IMR-90 (cell line): ENCODE measurements at regions not wholly inside any gene's neighbourhood (a gene's known extent, or its start where the extent isn't known, plus 50 kb on each side); places are given as distances from the start of the nearest gene placed in this dataset.

Experiments
- ATAC-seq: fragments of 200-7000 bp; cut with Tn5 transposase; 2 replicates; pipeline ENCODE4 v1.9.1; 2020; ENCODE audit warnings: low read depth, mild to moderate bottlenecking, moderate library complexity
- BruUV-seq: library from RNA; stranded (reverse); fragments of 400-500 nt; replicated peaks from 2 replicates; lab custom pipeline; 2021; lab: Mats Ljungman, UMichigan
- CTCF ChIA-PET: fragments of 300-600 bp; formaldehyde crosslinking; extraction: SDS; loops from one replicate; lab custom pipeline; 2021; ENCODE audit warnings: antibody characterized with exemption; lab: Yijun Ruan, JAX
- POLR2A ChIA-PET: fragments of 300-600 bp; sonication (Branson Sonifier 250); formaldehyde crosslinking; loops from one replicate; lab custom pipeline; 2022; ENCODE audit warnings: antibody characterized with exemption; ENCODE audit not compliant: unreplicated experiment; lab: Charles Lee
- DNase-seq: peaks from one replicate; pipeline ENCODE4 v3.0.0; 2013
- H2AFZ ChIP-seq: replicated peaks from 2 replicates; pipeline ENCODE3; 2013; ENCODE audit warnings: low read length, mild to moderate bottlenecking; ENCODE audit not compliant: poor library complexity
- H2AK5ac ChIP-seq: 2 replicates; pipeline ENCODE4 v1.6.1; 2013; ENCODE audit warnings: low read depth, low read length, inconsistent platforms
- H2AK9ac ChIP-seq: replicated peaks from 2 replicates; pipeline ENCODE3; 2013; ENCODE audit warnings: mild to moderate bottlenecking, low read depth, low read length, moderate library complexity; ENCODE audit not compliant: poor library complexity
- H2BK120ac ChIP-seq: 2 replicates; pipeline ENCODE4 v1.6.1; 2013; ENCODE audit warnings: low read depth, low read length, inconsistent platforms
- H2BK15ac ChIP-seq: 3 replicates; pipeline ENCODE4 v1.6.1; 2013; ENCODE audit warnings: low read depth, low read length, inconsistent platforms
- H2BK20ac ChIP-seq: 2 replicates; pipeline ENCODE4 v1.6.1; 2013; ENCODE audit warnings: low read depth, mild to moderate bottlenecking, inconsistent platforms, low read length, moderate library complexity
- H2BK5ac ChIP-seq: 2 replicates; pipeline ENCODE4 v1.6.1; 2013; ENCODE audit warnings: mild to moderate bottlenecking, low read depth, low read length, inconsistent platforms; ENCODE audit not compliant: poor library complexity, severe bottlenecking
- H3K14ac ChIP-seq: replicated peaks from 2 replicates; pipeline ENCODE4 v1.6.1; 2013; ENCODE audit warnings: low read depth, low read length, inconsistent platforms
- H3K18ac ChIP-seq: 2 replicates; pipeline ENCODE4 v1.6.1; 2013; ENCODE audit warnings: low read depth, low read length, control low read depth
- H3K23ac ChIP-seq: 2 replicates; pipeline ENCODE4 v1.6.1; 2013; ENCODE audit warnings: low read depth, low read length, inconsistent platforms
- H3K27ac ChIP-seq: 2 replicates; pipeline ENCODE4 v1.5.1; 2013; ENCODE audit warnings: mild to moderate bottlenecking, control low read depth, low read length; ENCODE audit not compliant: insufficient read depth
- H3K27me3 ChIP-seq: 2 replicates; pipeline ENCODE4 v1.6.1; 2013; ENCODE audit warnings: low read length; ENCODE audit not compliant: control insufficient read depth, insufficient read depth
- H3K36me3 ChIP-seq: 2 replicates; pipeline ENCODE4 v1.6.1; 2013; ENCODE audit warnings: low read length, mixed read lengths; ENCODE audit not compliant: control insufficient read depth, insufficient read depth
- H3K4ac ChIP-seq: 2 replicates; pipeline ENCODE4 v1.6.1; 2013; ENCODE audit warnings: low read depth, low read length, inconsistent platforms
- H3K4me1 ChIP-seq: 2 replicates; pipeline ENCODE4 v1.6.1; 2013; ENCODE audit warnings: low read length, mixed read lengths; ENCODE audit not compliant: control insufficient read depth, insufficient read depth
- H3K4me2 ChIP-seq: 2 replicates; pipeline ENCODE4 v1.6.1; 2013; ENCODE audit warnings: low read depth, mild to moderate bottlenecking, control low read depth, low read length, moderate library complexity
- H3K4me3 ChIP-seq: 2 replicates; pipeline ENCODE4 v1.5.1; 2013; ENCODE audit warnings: low read depth, mild to moderate bottlenecking, control low read depth, low read length, moderate library complexity; ENCODE audit not compliant: insufficient read depth
- H3K56ac ChIP-seq: 2 replicates; pipeline ENCODE4 v1.6.1; 2013; ENCODE audit warnings: low read length, inconsistent platforms; ENCODE audit not compliant: insufficient read depth; ENCODE audit errors: extremely low read depth
- H3K79me1 ChIP-seq, 2 experiments: 2 replicates each; pipeline ENCODE4 v1.6.1; 2013; ENCODE audit warnings: low read length in 2 of 2, inconsistent platforms in 1 of 2, low read depth in 1 of 2
- H3K9ac ChIP-seq: 2 replicates; pipeline ENCODE4 v1.6.1; 2013; ENCODE audit warnings: low read depth, low read length, control low read depth
- H3K9me1 ChIP-seq: 2 replicates; pipeline ENCODE4 v1.6.1; 2013; ENCODE audit warnings: low read length, inconsistent platforms; ENCODE audit not compliant: insufficient read depth
- H3K9me3 ChIP-seq: 2 replicates; pipeline ENCODE4 v1.6.1; 2013; ENCODE audit warnings: low read length; ENCODE audit not compliant: control insufficient read depth, insufficient read depth
- H4K20me1 ChIP-seq: 2 replicates; pipeline ENCODE4 v1.6.1; 2013; ENCODE audit warnings: low read length, inconsistent platforms; ENCODE audit not compliant: insufficient read depth
- H4K5ac ChIP-seq: 2 replicates; pipeline ENCODE4 v1.6.1; 2013; ENCODE audit warnings: mild to moderate bottlenecking, low read depth, low read length, control low read depth
- H4K8ac ChIP-seq, 2 experiments: 2 replicates each; pipeline ENCODE4 v1.6.1; 2013; ENCODE audit warnings: low read depth in 2 of 2, low read length in 2 of 2, control low read depth in 1 of 2, inconsistent platforms in 1 of 2
- H4K91ac ChIP-seq: 2 replicates; pipeline ENCODE4 v1.6.1; 2013; ENCODE audit warnings: low read depth, low read length, inconsistent platforms; ENCODE audit not compliant: insufficient read depth
- BHLHE40 ChIP-seq: fragments of 150-350 bp; IDR thresholded peaks from 2 replicates; pipeline ENCODE4 v1.6.1; 2016; ENCODE audit warnings: mild to moderate bottlenecking, low read depth, low read length
- WGBS, 2 experiments: methylation state at CpG; one replicate each; pipeline versions ENCODE4 v1.1.5 to v1.1.7; 2013; ENCODE audit warnings: missing lambda C conversion rate in 2 of 2; ENCODE audit not compliant: insufficient read length in 1 of 2; ENCODE audit errors: extremely low coverage in 2 of 2; 5-methylcytosine and 5-hydroxymethylcytosine counted together
- dilution Hi-C: fragments of 300-500 bp; cut with HindIII; formaldehyde crosslinking; loops from one replicate; pipeline ENCODE4 v1.14.3; 2018; ENCODE audit warnings: low sequenced_read_pairs; ENCODE audit not compliant: unreplicated experiment
- in situ Hi-C: fragments of 300-500 bp; cut with MboI; formaldehyde crosslinking; loops from 3 replicates; pipeline ENCODE4 v1.14.3; 2019; ENCODE audit warnings: low sequenced_read_pairs, inconsistent platforms, mixed read lengths
- intact Hi-C: fragments of 100-400 bp; cut with micrococcal nuclease; formaldehyde crosslinking; loops from 2 replicates; pipeline ENCODE4 v1.10.0; 2022

DNA sequence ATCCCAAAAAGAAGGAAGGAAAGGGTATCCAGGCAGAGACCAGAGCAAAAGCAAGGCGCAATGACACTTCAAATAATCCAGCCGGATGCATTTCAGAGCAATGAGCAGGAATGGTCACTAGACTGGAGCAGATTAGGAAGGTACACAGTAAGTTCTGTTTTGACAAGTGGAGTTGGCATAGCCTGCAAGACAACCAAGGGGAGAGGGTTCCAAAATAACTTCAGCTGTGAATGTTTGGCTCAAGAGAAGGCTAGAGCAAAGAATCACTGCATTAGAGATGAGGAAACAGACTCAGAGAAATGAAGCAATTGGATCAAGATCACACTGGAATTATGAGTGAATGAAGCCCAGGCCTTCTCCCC, 90.0 kb upstream of the EGFL6 start:
- CTCF ChIA-PET = no interaction called here
- Histone ChIP-seq H2AFZ (no peak overlapping the region), H3K56ac (no peak overlapping the region), H3K4me3 (no peak overlapping the region), H2BK120ac (no peak overlapping the region), H2BK20ac (no peak overlapping the region), H3K79me1 (no peaks in the 10 kb centered on the region), H3K9ac (no peak overlapping the region), H2AK5ac (no peak overlapping the region), H2BK5ac (no peak overlapping the region), H3K27ac (no peak overlapping the region), H3K14ac (no peak overlapping the region), H3K4ac (no peak overlapping the region), H4K91ac (no peak overlapping the region), H4K8ac (no peak overlapping the region), H3K9me1 (no peaks in the 10 kb centered on the region), H4K20me1 (no peaks in the 10 kb centered on the region), H3K27me3 (no peaks in the 10 kb centered on the region; the same call in 1 of the 2 replicates), H2AK9ac (no peak overlapping the region), H3K4me2 (no peak overlapping the region), H3K23ac (no peak overlapping the region), H3K9me3 (no peaks in the 10 kb centered on the region), H2BK15ac (no peak overlapping the region), H4K5ac (no peak overlapping the region), H3K18ac (no peak overlapping the region), H3K4me1 (no peaks in the 10 kb centered on the region), H3K36me3 (no peaks in the 10 kb centered on the region)
- dilution Hi-C loops = no loop called here
- no peak for TF ChIP-seq BHLHE40
- DNase-seq (no peak), ATAC-seq (no peak)
- in situ Hi-C loops = loop anchor here (25.0 kb wide), 2 partner anchors 367 to 667 kb away; no protein-coding TSS in a partner anchor
- 68% methylated on average over 2 of the region's 2 CpGs; no CpG with 5 or more reads in 1 of the 2 experiments for WGBS, 2 experiments
- BruUV-seq = no TSS peak
- intact Hi-C loops = no loop called here
- POLR2A ChIA-PET = no interaction called here
